ENCODE measurements at regions not wholly inside any gene's neighbourhood (a gene's known extent, or its start where the extent isn't known, plus 50 kb on each side); places are given as distances from the start of the nearest gene placed in this dataset.

GRCh38 chr5:124963236-124963919 is 216.9 kb upstream of the ZNF608 start:
- TF ChIP-seq EZH2 (IDR thresholded peaks at IDR 0.05; ENCODE audit: low read length, unreplicated experiment) (no peak), CTCF (conservative IDR thresholded peaks at IDR 0.05; ENCODE audit: low read depth, low read length) (no peak), EZH2phosphoT487 (IDR thresholded peaks at IDR 0.05; ENCODE audit: borderline replicate concordance, low read length) (no peak)
